ENCODE measurements at regions not wholly inside any gene's neighbourhood (a gene's known extent, or its start where the extent isn't known, plus 50 kb on each side); places are given as distances from the start of the nearest gene placed in this dataset.

DNA sequence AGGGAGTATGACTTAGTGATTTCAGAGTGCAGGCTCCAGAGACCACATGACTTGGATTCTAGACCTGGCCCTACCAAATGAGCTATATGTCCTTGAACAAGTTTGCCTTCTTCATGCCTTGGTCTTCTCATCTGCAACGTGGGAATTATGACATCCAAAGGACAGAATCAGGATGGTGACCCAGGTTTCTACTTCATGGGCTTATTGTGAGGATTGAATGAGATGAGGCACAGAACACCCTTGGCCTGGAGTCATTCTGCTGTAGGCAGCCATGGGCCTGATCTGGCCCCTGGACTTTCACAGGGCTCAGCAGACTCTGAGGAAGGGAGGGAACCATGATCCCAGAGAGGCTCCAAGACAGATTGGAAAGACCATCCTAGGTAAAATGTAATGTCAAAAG is 85.6 kb upstream of the HAAO start:
- Histone ChIP-seq H3K9me3 (replicated peaks in 1 of 11) (no peaks in the 10 kb centered on the region), H3K4me3 (no peak overlapping the region), H3K9ac (no peak overlapping the region), H4K20me1 (no peaks in the 10 kb centered on the region), H3K4me2 (peak overlapping the region in 2 of 11 experiments; percentile 4 to 46; a peak in 1 of 22 replicates), H3K27me3 (no peaks in the 10 kb centered on the region), H3K36me3 (no peaks in the 10 kb centered on the region), H3K4me1 (peaks cover 5 to 63% (median 25%) of the 10 kb centered on the region in 10 experiments; a peak in 19 of 20 replicates), H3K27ac (no peak overlapping the region)
- no peak for TF ChIP-seq Cebpa-rat (IDR thresholded peaks at IDR 0.05)

DNA sequence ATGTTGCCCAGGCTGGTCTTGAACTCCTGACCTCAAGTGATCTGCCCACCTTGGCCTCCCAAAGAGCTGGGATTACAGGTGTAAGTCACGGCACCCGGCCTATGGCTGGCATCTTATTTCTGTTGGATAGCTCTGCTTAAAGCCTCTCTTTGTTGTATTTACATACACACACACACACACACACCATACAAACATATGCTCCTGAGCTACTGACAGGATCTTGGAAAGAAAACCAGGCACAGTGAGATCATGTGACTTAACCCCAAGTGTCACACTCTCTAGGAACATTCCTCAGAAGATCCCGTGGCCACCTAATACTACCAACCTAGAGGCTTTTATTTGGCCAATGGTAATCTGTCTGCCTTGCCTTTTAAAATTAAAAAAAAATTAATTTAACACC is 85.1 kb upstream of the HAAO start:
- Histone ChIP-seq H3K36me3 (no peaks in the 10 kb centered on the region), H3K4me3 (no peak overlapping the region), H3K27ac (no peak overlapping the region), H4K20me1 (no peaks in the 10 kb centered on the region), H3K9ac (no peak overlapping the region), H3K4me2 (no peak overlapping the region), H3K27me3 (no peaks in the 10 kb centered on the region), H3K4me1 (peaks cover 5 to 67% (median 29%) of the 10 kb centered on the region in 10 experiments; a peak in 19 of 20 replicates), H3K9me3 (replicated peaks in 1 of 11) (no peaks in the 10 kb centered on the region)
- no peak for TF ChIP-seq Cebpa-rat (IDR thresholded peaks at IDR 0.05)

DNA sequence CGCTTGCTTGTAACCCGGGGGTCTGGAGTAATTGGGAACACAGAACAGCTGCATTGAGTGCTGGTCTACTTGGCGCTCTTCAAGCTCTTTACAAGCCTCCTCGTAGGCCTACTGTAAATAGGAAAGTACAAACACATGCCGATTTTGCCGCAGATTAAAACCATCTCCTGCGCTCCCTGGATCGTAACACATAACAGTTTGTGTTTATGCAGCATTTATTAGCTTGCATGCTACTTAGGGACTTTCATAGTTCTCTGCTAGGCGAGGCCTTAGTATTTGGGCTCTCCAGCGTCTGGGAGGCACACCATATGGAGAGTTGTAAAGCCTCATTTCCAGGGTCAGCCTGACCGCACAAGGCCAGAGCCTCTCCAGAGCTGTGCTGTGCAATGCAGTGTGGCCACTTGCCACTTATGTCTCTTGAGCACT is 84.0 kb upstream of the HAAO start:
- no peak for TF ChIP-seq Cebpa-rat (IDR thresholded peaks at IDR 0.05)
- Histone ChIP-seq H3K9ac (no peak overlapping the region), H3K4me2 (no peak overlapping the region), H3K36me3 (no peaks in the 10 kb centered on the region), H3K4me3 (no peak overlapping the region), H3K27ac (no peak overlapping the region), H3K27me3 (no peaks in the 10 kb centered on the region), H4K20me1 (no peaks in the 10 kb centered on the region), H3K4me1 (peaks cover 5 to 65% (median 35%) of the 10 kb centered on the region in 10 experiments; a peak in 19 of 20 replicates), H3K9me3 (replicated peaks in 1 of 11) (no peaks in the 10 kb centered on the region)

DNA sequence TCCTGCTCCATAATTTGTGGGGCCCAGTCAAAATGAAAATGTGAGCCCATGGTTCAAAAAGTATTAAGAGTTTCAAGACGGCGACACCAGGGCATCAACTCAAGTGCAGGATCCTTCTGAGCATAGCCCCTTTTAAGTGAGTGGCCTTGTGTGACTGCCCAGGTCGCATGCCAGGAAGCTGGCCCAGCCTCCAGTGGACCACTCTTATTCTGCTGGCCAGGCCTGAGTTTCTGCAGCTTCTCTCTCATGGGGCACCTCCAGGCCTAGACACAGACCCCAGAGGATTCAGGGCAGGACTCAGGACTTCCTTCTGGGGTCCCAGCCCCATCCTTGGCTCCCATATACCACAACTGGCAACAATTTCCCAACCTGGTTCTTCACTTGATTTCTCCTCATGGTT is 83.5 kb upstream of the HAAO start:
- Histone ChIP-seq H3K4me1 (peaks cover 5 to 63% (median 35%) of the 10 kb centered on the region in 10 experiments; a peak in 19 of 20 replicates), H3K9ac (no peak overlapping the region), H3K27me3 (no peaks in the 10 kb centered on the region), H4K20me1 (no peaks in the 10 kb centered on the region), H3K4me3 (no peak overlapping the region), H3K4me2 (no peak overlapping the region), H3K36me3 (no peaks in the 10 kb centered on the region), H3K9me3 (replicated peaks in 1 of 11) (peaks cover 0 to 2% (median 0%) of the 10 kb centered on the region in 11 experiments; a peak in 1 of 22 replicates), H3K27ac (no peak overlapping the region)
- no peak for TF ChIP-seq Cebpa-rat (IDR thresholded peaks at IDR 0.05)

DNA sequence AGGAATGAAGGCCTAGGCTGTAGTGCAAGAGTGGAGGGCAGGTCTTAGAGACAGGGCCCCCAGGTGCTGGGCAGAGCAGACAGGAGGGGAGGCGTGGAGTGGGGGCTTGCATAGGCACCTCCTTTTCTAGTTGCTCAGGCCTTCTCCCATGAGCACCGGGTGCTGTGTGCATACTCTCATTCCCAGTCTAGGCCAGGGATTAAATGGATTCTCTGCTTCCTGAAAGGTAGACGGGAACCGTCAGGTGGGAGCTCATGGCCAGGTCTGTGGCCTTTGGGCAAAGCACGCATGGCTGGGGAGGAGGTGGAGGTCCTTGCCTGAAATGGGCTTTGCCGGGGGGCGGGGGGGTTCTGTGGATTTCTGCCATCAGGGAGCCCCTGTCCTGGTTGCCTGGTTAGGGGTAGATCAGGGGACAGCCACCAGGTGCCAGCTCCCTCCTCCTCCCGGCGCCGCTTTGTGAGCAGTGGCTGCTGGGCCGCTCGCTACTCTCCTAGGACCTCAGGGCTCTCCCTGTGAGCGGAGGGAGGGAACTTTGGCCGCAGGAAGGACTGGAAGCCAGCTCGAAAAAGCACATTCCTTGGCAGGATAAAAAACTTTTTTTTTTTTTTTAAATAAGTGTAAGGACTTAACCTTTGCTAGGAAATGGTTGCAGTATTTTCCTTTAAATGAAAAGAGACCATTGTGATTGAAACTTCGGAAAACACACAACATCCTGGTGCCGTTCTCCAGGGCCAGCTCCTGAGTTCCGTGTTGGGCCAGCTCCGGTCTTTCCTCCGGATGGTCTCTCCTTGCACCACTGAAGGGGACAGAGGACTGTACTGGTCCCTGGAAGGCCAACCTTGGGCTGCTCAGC is 82.8 kb upstream of the HAAO start:
- Histone ChIP-seq H3K9me3 (replicated peaks in 1 of 11) (peaks cover 0 to 9% (median 0%) of the 10 kb centered on the region in 11 experiments; a peak in 3 of 22 replicates), H3K4me1 (peaks cover 5 to 59% (median 34%) of the 10 kb centered on the region in 10 experiments; a peak in 19 of 20 replicates), H4K20me1 (no peaks in the 10 kb centered on the region), H3K9ac (no peak overlapping the region), H3K27me3 (no peaks in the 10 kb centered on the region), H3K4me3 (no peak overlapping the region), H3K27ac (no peak overlapping the region), H3K36me3 (no peaks in the 10 kb centered on the region), H3K4me2 (peak overlapping the region in 4 of 11 experiments; percentile 10 to 64 (median 39); a peak in 6 of 22 replicates)
- no peak for TF ChIP-seq Cebpa-rat (IDR thresholded peaks at IDR 0.05)

DNA sequence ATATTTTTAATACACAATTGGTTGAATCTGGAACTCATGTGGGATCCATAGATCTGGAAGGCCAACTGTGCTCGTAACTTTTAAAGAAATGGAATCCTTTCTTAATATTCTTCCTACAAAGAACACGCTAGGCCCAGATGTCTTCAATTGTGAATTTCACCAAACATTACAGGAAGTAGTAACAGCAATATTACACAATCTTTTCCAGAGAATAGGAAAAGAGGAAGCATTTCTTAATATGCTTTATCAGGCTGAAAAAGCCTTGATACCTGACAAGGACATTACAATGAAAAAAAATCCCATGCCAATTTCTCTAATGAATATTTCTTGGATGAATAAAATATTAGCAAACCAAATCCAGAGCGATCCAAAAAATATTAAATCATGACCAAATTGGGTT is 80.3 kb upstream of the HAAO start:
- TF ChIP-seq Cebpa-rat (IDR thresholded peaks at IDR 0.05) = peak in 3 of 11 experiments; percentile 33 to 78 (median 74); a peak in 7 of 22 replicates
- Histone ChIP-seq H3K36me3 (peaks cover 0 to 5% (median 0%) of the 10 kb centered on the region in 11 experiments; a peak in 1 of 22 replicates), H3K27me3 (no peaks in the 10 kb centered on the region), H3K27ac (peak overlapping the region in 6 of 11 experiments; percentile 14 to 53 (median 36); a peak in 7 of 22 replicates), H3K4me3 (no peak overlapping the region), H3K4me2 (peak overlapping the region in 8 of 11 experiments; percentile 39 to 76 (median 60); a peak in 13 of 22 replicates), H3K9ac (no peak overlapping the region), H3K9me3 (replicated peaks in 1 of 11) (peaks cover 13 to 30% (median 18%) of the 10 kb centered on the region in 11 experiments), H3K4me1 (peaks cover 0 to 40% (median 17%) of the 10 kb centered on the region in 10 experiments; a peak in 15 of 20 replicates), H4K20me1 (no peaks in the 10 kb centered on the region)

DNA sequence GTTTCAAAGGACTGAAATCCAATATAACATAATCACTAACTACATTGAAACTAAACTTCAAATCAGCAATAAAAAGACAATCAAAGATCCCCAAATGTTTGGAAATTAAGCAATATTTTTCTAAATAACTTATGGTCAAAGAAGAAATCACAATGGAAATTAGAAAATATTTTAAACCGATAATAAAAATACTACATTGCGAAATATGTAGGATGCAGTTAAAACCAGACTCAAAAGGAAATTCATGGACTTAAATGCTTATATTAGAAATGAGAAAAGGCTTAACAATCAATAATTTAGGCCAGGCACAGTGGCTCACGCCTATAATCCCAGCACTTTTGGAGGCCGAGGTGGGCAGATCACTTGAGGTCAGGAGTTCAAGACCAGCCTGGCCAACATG is 79.0 kb upstream of the HAAO start:
- Histone ChIP-seq H3K4me3 (no peak overlapping the region), H3K9me3 (replicated peaks in 1 of 11) (peaks cover 13 to 30% (median 18%) of the 10 kb centered on the region in 11 experiments), H3K4me1 (peaks cover 0 to 42% (median 20%) of the 10 kb centered on the region in 10 experiments; a peak in 18 of 20 replicates), H3K27ac (no peak overlapping the region), H3K36me3 (peaks cover 0 to 5% (median 0%) of the 10 kb centered on the region in 11 experiments; a peak in 1 of 22 replicates), H4K20me1 (no peaks in the 10 kb centered on the region), H3K9ac (no peak overlapping the region), H3K27me3 (no peaks in the 10 kb centered on the region), H3K4me2 (peak overlapping the region in 1 of 11 experiments; percentile 39; a peak in 2 of 22 replicates)
- peak in 1 of 11 experiments; percentile 31; a peak in 1 of 22 replicates for TF ChIP-seq Cebpa-rat (IDR thresholded peaks at IDR 0.05)

DNA sequence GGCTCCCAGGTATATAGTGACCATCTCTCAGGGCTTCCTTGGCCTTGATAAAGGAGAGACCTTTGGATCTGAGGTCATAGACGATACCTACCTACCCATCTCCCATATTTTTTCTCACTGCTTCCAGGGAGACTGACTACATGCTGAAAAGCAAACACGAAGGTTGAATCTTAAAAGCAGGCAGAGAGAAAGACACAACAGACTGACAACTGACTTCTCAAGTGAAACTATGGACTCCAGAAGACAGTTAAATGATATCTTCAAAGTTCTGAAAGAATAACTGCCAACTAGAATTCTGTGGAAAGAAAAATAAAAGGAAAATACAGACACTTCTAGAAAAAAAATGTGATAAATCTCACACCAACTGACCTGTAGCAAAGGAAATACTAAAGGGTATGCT is 76.5 kb upstream of the HAAO start:
- H3K9ac ChIP-seq = no peak overlapping the region
- H3K27ac ChIP-seq = no peak overlapping the region
- peaks cover 0 to 34% (median 26%) of the 10 kb centered on the region in 10 experiments; a peak in 18 of 20 replicates for H3K4me1 ChIP-seq
- H3K4me3 ChIP-seq = no peak overlapping the region
- H3K27me3 ChIP-seq = no peaks in the 10 kb centered on the region
- peaks cover 13 to 30% (median 18%) of the 10 kb centered on the region in 11 experiments for H3K9me3 ChIP-seq (replicated peaks in 1 of 11)
- no peak for TF ChIP-seq Cebpa-rat (IDR thresholded peaks at IDR 0.05)
- H4K20me1 ChIP-seq = no peaks in the 10 kb centered on the region
- H3K4me2 ChIP-seq = no peak overlapping the region
- H3K36me3 ChIP-seq = peaks cover 0 to 5% (median 0%) of the 10 kb centered on the region in 11 experiments; a peak in 1 of 22 replicates

DNA sequence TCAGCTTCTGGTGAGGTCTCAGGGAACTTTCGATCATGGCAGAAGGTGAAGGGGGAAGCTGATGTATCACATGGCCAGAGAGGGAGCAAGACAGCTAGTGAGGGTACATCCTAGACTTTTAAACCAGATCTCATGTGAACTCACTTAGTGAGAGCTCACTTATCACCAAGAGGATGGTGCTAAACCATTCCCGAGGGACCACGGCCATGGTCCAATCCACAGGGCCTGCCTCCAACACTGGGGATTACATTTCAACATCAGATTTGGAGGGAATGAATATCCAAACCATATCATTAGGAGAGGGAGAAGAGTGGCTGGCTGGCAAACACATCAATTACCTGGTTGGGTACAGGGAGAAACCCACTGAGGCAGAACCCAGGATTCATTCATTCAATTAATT is 75.7 kb upstream of the HAAO start:
- peaks cover 0 to 5% (median 0%) of the 10 kb centered on the region in 11 experiments; a peak in 1 of 22 replicates for H3K36me3 ChIP-seq
- no peak overlapping the region for H3K4me2 ChIP-seq
- H3K27me3 ChIP-seq = no peaks in the 10 kb centered on the region
- no peak overlapping the region for H3K9ac ChIP-seq
- no peak for TF ChIP-seq Cebpa-rat (IDR thresholded peaks at IDR 0.05)
- no peaks in the 10 kb centered on the region for H4K20me1 ChIP-seq
- H3K4me1 ChIP-seq = peaks cover 0 to 26% (median 22%) of the 10 kb centered on the region in 10 experiments; a peak in 18 of 20 replicates
- no peak overlapping the region for H3K27ac ChIP-seq
- no peak overlapping the region for H3K4me3 ChIP-seq
- peaks cover 13 to 30% (median 18%) of the 10 kb centered on the region in 11 experiments for H3K9me3 ChIP-seq (replicated peaks in 1 of 11)

Measured in BLaER1 treated with 17β-estradiol and CSF1 and Interleukin-3, amounts not matched to agents 10 nM and 100 nM (cell line).